HG03354 (cell line): ENCODE measurements at regions not wholly inside any gene's neighbourhood (a gene's known extent, or its start where the extent isn't known, plus 50 kb on each side); places are given as distances from the start of the nearest gene placed in this dataset.
"Not testable (repeated sequence)": the region's sequence is repeated elsewhere in the genome, so short reads cannot be mapped to it uniquely, and the experiment has no call there.

ENCODE experiments used
- ATAC-seq: cut with Tn5 transposase; IDR thresholded peaks from one replicate; pipeline ENCODE4 v1.9.1; 2021; ENCODE audit warnings: mild to moderate bottlenecking; ENCODE audit not compliant: unreplicated experiment, poor library complexity, severe bottlenecking

DNA sequence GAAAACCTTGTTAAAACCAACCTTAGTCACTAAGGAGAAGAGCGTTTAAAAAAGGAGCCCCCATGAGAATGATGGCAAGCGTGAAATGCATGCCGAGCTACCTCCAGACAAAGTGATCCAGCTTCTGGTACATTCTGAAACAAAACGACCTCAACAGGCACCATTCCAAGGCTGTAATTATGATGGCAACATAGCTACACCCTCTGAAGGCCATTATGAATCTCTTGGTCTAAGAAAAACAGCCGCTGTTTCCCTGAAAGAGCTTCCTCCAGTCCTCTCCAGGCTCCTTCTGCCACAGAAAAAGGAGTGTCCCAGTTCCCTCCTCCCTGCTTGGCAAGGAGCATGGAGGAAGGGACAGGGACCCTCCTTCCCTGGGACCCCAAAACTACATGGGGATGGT is 50.0 kb upstream of the ABLIM1 start:
- no peak for ATAC-seq

DNA sequence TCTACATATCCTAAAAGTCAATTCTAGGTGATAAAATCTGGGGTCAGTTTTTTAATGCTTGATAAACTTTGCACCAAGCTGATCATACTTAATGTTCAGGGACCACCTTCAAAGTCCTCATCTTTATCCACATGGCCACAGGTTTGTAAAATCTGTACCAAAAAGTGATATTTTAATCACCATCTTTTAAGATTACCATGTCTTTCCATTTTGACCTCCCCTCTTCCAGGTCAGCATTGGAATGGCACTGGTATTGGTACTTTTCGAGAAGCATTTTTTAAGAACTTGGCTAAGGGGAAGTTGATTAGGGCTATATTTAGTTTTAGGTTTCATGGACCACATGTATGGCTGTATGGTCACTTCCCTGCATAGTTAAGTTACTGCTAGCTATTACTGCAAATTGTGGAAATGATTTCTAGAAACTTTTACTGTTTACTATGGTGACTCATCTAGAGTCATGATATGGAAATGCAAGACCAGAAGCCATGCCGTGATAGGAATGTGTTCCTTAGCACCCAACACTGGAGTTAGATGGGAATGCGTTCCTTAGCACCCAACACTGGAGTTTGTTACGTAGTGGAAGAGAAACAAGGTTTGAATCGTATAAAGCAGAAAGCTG is 50.8 kb upstream of the ABLIM1 start:
- no peak for ATAC-seq

DNA sequence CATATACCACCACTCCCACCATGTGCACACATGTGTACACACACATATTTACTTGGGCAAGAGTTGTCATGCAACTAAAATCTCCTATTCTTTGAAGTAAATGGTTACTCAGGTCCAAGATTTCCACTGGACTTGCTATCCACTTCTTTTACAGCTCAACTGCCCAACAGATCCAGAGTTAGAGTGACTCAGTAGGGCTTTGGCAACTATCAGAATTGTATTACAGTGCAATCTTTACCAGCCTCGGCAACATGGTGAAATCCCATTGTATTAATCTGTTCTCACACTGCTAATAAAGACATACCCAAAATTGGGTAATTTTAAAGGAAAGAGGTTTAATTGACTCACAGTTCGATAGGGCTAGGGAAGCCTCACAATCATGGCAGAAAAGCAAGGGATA is 51.9 kb upstream of the ABLIM1 start:
- no peak for ATAC-seq

DNA sequence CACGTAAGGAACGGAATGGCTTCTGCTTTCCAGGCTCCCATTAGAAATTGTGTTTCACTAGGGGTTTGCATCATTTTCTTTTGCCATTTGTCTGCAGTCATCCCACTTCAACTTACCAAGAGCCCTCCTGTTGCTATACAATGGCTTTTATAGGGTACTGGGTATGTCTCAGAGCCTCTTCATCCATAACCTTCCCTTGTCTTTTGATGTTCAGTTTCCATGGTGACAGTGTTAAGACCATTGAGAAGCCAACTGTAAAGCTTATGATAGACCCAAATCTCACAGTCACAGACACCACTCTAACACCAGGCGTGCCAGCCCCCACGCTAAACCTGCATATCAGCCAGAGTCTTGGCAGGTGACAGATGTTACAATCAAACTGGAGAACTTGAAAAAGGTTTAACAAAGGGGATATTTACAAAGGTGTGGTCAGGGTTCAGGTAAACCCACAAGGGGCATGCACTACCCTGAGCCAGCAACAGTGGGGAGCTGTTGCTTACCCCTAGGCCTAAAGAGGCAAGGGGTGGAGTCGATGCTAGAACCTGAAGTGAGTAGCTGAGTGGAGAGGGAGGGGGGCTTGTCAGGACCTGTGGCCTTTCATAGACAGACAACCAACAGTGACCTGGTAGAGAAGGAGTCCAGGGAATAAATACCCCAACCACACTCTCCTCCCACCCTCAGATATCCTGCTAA is 53.2 kb upstream of the ABLIM1 start:
- no peak for ATAC-seq

DNA sequence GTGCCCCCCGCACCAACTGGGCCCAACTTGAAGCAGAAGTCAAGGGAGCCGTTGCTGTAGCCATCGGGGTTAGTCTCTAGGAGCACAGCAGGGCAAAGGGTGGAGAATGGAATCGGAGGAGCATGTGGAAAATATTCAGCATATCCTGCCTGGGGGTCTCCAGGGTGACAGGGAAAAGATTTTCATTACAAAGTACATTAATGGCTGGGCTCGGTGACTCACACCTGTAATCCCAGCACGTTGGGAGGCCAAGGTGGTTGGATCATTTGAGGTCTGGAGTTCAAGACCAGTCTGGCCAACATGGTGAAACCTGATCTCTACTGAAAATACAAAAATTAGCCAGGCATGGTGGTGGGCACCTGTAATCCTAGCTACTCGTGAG is 53.8 kb upstream of the ABLIM1 start:
- ATAC-seq = no peak

DNA sequence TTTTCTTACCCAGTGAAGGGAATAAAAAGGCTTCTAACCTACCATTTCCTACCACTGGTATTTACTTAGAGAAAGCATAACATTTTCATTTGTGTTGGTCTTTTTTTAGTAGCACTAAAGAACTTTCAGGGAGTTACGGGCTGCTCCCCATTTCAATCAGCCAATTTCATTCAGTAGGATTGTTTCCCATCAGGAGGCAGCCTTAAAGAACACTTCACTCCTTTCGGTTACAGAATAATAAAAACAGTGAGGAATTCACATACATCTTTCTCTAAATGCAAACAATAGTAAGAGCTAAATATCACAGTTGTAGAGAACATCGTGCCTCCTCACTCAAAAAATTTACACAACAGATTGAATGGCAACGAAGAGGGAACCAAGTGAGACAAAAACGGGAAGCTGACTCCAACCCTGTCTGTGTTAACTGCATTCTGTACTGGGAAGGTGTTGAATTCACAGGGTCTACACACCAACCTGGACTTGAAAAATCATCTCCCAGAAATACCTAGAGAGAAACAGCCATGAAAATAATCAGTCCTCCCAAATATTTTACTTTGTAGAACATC is 55.5 kb upstream of the ABLIM1 start:
- no peak for ATAC-seq

DNA sequence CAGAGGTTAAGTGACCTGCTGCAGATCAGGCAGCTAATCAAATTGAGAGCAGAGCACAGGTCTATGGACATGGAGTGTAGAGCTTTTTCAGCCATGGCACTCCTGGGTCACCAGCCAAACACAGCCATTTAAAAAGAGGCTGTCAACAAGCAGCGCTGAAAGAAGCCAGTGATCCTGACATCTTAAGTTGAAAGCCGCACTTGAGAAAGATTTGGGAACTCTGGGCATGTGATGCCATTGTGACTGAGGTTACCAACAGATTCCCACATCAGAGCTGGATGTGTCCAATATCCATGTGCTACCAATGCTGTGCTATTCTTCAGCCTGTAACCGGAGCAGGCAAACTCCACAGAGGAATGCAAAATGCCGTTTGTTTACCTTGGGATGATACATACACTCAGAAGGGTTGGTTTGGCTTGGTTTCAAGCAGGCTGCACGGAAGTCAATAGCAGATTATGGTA is 56.2 kb upstream of the ABLIM1 start:
- ATAC-seq = no peak

DNA sequence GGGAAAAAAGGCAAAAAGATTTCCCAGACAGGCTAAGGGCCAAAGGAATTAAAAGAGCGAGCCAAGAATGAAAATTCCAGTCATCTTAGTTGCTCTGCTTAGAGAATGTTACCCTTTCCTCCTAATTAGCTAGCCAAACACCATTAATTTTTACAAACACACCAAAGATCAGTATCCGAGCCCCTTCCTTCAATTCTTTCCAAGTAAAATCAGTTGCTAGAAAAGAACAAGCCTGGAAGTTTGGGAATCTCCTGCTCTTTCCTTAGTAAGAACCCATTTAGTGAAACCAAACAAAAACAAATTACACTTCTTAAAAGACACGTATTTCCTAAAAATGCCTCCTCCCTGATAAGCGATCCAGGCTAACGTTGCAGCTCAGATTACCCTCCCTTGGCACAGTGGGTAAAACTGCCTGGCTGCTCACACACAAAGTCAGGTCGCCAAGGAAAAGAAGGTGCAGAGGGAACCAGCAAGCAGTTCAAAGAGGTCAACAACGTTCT is 57.1 kb upstream of the ABLIM1 start:
- ATAC-seq = no peak

DNA sequence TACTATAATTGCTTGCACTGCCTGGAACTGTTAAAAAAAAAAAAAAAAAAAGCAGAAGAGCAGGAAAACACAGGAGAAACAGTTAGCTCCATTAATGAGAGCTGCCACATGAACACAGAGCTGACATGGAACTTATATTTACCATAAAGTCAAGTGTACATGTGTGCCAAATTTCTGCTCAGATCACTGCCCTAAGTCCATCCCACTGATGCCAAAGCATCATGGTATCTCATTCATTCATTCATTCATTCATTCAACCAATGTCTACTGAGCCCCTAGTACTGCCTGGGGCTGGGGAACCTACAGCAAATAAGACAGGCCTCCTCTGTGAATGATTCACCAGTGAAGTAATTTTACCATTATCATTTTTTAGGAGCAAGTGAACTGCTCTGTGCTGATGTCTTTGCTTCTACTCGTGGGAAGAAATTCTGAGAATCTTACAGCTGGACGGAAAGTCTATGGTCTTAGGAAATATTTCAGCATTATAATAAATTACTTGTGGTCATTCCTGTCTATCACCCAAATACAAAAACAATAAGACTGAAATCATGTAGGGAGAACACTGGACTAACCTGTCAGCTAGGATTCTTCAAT is 58.8 kb upstream of the ABLIM1 start:
- ATAC-seq = no peak

DNA sequence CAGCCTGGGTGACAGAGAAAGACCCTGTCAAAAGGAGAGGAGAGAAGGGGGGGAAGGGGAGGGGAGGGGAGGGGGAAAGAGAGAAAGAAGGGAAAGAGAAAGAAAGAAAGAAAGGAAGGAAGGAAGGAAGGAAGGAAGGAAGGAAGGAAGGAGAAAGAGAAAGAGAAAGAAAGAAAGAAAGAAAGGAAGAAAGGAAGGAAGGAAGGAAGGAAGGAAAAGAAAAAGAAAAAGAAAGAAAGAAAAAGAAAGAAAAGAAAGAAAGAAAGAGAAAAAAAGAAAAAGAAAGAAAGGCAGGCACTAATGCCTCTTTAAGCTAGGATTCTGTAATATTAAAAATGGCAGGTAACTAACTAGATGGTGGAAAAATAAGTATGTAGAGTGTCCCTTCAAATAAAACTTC is 59.8 kb upstream of the ABLIM1 start:
- ATAC-seq = not testable (repeated sequence)

DNA sequence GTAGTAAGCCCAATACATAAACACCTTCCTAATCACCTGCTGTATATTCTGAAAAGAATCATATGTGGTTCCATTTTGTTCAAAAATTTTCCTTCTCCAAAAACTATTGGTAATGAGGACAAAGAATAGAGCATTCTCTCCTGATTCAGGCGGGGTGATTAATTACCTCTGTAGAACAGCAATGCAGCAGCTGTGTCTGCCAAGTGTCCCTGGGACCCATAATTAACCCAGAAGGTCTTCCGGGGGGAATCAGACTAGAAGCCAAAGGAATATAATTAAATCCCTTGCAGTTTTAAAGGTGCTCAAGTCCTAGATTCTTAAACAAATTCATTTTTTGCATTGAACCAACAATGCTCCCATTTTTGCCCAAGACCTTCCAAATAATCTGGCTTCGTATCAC is 60.3 kb upstream of the ABLIM1 start:
- ATAC-seq = no peak

DNA sequence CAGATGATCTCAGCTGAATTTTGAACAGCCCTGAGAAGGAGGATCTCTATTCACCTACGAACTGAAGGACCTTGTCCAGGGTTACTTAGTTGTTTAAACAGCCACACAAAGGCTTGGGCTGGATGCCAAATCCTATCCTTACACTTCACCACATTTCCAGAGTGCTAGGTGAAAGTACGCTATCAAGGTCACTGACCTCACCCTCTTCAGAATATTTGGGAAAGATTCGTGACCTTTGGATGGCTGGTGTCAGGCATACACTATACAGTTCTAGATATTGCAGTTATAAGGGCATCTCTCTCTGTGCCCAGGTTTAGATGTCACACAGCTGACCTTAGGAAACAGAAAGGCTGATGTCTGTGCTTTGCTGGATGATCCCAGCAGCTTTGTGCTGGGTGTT is 61.2 kb upstream of the ABLIM1 start:
- ATAC-seq = no peak

DNA sequence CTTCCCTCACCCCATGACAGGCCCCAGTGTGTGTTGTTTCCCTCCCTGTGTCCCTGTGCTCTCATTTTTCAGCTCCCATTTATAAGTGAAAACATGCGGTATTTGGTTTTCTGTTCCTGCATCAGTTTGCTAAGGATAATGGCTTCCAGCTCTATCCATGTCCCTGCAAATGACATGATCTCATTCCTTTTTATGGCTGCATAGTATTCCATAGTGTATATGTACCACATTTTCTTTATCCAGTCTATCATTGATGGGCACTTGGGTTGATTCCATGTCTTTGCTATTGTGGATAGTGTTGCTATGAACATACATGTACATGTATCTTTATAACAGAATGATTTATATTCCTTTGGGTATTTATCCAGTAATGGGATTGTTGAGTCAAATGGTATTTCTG is 61.9 kb upstream of the ABLIM1 start:
- not testable (repeated sequence) for ATAC-seq

DNA sequence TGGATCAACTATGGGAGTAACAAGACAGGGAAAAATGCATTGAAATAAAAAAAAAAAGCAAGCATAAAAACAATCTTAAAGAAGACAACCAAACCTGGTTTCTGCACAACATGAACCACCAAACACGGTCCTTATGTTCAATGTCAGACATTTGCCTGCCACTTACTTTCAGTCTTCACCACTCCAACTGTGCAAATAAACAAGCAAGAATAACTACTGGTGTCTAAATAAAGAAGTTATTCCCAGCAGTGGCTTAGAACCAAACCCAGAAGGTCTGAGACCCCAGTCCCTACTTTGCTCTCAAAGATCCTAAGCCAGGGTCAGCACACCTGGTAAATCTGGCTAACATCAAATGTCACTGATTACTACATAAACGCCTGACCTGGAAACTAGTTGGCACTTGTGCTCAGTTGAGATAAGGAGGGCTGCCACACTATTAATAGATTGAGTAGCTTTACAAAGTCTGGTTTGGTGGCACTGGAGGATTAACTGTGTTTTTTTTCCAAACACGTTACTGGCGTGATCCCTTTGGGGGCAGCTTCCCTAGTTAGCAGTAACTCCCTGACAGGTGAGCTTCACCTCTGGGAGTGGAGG is 62.7 kb upstream of the ABLIM1 start:
- no peak for ATAC-seq

DNA sequence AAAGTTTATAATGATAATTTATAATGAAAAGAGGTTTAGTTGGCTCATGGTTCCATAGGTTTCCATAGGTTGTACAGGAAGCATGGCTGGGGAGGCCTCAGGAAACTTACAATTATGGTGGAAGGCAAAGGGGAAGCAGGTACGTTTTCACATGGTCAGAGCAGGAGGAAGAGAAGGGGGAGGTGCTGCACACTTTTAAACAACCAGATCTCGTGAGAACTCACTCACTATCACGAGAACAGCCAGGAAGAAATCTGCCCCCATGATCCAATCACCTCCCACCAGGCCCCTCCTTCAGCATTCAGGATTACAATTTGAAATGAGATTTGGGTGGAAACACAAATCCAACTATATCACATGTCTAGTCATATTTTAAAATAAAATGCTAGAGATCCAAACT is 64.1 kb upstream of the ABLIM1 start:
- not testable (repeated sequence) for ATAC-seq

DNA sequence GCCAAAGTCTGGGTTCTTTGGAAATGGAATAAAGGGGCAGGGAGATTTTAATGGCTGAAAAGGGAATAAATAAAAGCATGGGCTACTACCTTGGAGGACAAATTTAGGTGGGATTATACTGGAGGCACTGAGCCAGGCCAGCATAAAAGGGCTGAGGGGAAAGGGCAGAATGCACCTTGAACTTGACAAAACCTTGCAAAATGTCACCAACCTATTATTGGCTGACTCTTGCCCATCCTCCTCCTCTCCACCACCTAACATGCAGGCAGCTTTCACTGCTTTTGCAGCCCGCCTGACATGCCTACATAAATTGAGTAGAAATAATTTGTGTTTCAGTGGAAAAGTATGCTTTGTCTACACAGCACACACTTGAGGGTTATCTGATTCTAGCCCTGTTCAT is 65.3 kb upstream of the ABLIM1 start:
- ATAC-seq = no peak

DNA sequence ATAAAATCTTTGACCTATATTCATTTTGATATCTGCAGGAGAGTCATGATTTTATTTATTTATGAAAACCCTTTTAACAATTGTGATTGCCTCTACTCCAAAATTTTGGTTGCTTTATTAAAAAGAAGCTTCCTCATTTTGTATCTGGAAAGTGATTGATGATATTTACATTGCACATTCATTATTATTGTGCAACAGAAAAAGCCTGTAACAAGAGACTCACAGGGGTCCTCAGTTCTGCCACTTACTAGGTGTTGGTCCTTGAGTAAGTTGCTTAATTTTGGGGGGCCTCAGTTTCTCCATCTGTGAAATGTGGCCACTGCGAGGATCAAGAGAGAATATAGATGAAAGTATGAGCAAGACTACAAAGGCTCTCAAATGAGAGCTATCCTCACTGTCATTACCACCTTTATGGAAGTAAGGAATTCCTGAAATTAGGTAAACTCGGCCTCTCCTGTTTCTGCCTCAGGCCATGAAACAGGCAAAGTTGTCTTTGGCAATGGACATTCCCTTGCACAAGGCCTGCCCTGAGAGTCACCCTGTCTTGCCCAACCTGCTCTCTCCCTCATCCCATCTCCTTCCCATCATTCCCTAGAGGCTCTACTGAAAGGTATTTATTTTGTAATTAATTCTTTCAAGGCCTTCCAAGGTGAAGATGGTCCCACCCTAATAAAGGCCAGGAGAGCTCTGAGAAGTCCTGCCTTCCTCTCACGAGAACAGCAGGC is 66.1 kb upstream of the ABLIM1 start:
- no peak for ATAC-seq

DNA sequence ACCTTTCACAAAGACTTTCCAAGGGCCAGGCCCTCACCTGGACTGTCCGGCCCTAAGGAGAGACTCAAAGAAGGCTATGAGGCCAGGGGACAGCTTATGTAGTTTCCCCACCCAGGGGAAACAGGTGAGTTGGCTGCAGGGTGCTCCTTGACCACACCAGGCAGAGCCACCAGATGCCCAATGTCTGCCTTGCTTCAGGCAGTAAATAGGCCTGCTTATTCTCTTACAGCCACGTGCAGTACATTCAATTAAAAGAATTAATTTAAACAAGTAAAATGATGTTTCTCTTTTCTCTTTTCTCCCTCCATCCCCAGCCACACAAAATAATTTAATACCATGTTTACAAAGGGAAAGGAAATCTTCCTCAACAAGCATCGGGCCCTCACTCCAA is 66.6 kb upstream of the ABLIM1 start:
- ATAC-seq = no peak

DNA sequence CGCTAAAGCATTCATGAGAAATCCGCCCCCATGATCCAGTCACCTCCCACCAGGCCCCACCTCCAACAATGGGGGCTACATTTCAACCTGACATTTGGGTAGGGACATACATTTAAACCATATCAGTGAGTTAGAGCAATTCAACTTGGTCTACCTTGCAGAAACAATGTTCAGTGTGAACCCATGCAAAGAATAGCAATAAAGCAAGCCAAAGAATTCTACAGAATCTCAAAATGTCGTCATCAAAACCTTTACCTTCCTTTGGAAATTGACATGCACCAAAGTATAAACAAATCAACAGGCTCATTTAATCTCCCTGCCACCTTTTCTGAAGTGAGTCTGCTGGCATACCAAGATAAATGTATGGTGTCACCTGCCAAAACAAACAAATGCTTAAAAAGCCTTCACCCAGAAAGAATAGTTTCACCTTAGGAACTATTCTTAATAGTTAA is 68.8 kb upstream of the ABLIM1 start:
- no peak for ATAC-seq

DNA sequence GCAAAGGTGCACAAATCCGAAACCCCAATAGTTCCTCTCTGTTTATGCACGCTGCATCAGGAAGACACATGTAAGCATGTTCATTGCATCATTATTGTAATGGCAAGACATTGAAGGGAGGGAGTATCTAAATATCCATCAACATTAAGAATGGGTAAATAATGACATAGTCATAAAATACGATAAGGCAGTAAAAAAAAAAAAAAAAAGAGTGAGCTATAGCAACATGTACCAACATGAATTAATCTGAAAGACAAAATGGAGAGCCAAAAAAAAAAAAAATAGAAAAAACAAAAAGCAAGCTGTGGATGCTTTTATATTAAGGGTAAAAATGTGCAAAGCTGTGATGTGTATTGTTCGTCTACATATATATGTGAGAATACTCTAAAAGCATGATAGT is 70.2 kb upstream of the ABLIM1 start:
- ATAC-seq = no peak
